ENCODE measurements at regions not wholly inside any gene's neighbourhood (a gene's known extent, or its start where the extent isn't known, plus 50 kb on each side); places are given as distances from the start of the nearest gene placed in this dataset.

DNA sequence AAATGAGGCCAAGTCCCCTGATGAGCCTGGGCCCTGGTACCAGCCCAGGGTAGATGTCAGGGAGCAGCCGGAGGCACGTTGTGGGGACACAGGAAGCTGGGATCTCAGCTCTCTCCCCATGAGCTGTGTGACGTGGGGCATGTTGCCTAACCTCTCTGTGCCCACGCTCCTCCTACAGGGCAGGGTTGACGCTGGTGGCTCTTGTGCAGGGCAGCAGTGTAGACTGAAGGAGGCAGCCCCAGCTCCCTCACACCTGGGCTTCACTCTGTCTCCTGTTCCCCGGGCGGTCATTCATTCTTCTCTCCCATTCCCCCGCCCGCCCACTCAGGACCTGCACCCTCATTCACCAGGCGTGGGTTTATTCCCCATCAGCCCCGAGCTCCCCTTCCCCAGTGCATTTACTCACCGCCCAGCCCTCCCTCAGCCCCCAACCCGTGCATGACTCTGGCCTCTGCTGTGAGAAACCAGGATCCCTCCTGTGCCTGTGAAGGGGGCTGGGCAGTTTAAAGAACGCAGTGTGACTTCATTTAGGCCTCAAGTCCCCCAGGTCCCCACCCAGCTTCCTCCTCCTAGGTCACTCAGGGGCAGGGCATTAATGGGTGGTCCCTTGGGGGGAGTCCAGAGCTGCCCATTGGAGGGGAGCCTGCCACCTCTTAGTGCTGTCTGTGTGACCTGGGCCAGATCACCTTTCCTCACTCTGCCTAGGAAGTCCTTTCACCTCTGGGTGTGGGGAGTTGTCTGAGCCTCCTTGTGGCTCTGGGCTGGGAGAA is 285.7 kb downstream of the PTPRU start:
- H3K27me3 ChIP-seq (ENCODE audit: control insufficient read depth, insufficient read depth, low read length), result 0 out of 2 replicates have a peak, but pooled peaks cover 2% of the 10 kb centered on the region
- no peak for DNase-seq (ENCODE audit: low read depth)
- no peak for TF ChIP-seq CTCF (IDR thresholded peaks at IDR 0.05; ENCODE audit: insufficient read depth, low read depth, low read length)
- ChIA-PET CTCF (no interaction called here), POLR2A (no interaction called here)
- no peak overlapping the region for H3K4me3 ChIP-seq (ENCODE audit: low read depth, low read length)
- H3K36me3 ChIP-seq (ENCODE audit: control insufficient read depth, insufficient read depth, low read length), result no peaks in the 10 kb centered on the region

DNA sequence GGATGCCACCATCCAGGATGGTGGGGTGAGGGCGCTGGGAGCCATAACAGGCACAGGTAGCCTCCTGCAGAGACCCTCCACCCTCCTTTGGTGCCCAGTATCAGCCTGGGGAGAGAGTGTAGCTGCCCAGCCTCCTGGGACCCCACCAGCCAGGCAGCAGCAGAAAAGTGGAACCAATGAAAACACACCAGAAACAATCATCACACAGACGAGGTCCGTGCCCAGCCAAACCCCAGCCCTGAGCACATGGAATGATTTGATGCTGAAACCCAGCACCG is 285.1 kb downstream of the PTPRU start:
- ChIA-PET POLR2A (no interaction called here), CTCF (no interaction called here)
- Histone ChIP-seq H3K27me3 (ENCODE audit: control insufficient read depth, insufficient read depth, low read length) (0 out of 2 replicates have a peak, but pooled peaks cover 2% of the 10 kb centered on the region), H3K4me3 (ENCODE audit: low read depth, low read length) (no peak overlapping the region), H3K36me3 (ENCODE audit: control insufficient read depth, insufficient read depth, low read length) (no peaks in the 10 kb centered on the region)
- no peak for TF ChIP-seq CTCF (IDR thresholded peaks at IDR 0.05; ENCODE audit: insufficient read depth, low read depth, low read length)
- DNase-seq (ENCODE audit: low read depth), result no peak

DNA sequence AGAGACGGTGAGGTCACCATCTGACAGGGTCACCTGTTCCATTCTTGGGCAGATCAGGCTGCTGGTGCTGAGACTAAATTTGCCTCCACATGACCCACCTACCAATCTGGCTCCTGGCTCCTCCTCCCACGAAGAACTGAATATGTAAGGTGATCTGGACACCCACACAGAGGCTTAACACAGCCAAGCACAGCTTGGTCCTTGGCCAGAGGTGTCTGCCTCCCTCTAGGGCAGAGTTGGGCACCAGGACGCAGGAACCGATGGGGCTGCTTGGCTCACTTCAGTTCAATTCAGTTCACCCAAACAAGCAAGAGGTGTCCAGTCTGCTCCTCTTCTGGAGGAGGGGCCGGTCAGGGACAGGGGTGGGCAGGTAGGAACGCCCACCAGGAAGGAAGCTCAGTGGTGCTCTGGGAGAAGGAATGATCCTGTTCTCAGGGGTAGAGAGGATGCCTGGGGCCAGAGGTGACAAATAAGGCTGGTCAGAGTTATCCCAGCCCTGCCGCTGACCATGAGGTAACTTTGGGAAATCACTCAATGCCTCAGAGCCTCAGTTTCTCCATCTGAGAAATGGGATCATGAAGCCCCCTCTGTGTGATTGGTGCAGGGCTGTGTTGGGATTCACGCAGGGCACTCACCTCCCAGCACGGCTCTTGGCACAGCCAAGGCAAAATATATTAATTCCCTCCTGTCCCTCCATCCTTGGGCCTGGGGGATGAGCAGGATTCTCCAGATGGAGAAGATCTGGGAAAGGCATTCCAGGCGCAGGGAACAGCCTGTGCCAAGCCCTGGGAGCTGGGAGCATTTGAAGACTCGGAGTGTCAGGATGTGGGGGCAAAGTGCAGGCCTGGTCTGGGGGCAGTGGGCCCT is 284.5 kb downstream of the PTPRU start:
- no peak overlapping the region for H3K4me3 ChIP-seq (ENCODE audit: low read depth, low read length)
- 0 out of 2 replicates have a peak, but pooled peaks cover 2% of the 10 kb centered on the region for H3K27me3 ChIP-seq (ENCODE audit: control insufficient read depth, insufficient read depth, low read length)
- ChIA-PET CTCF (no interaction called here), POLR2A (no interaction called here)
- no peaks in the 10 kb centered on the region for H3K36me3 ChIP-seq (ENCODE audit: control insufficient read depth, insufficient read depth, low read length)
- DNase-seq (ENCODE audit: low read depth), result no peak
- TF ChIP-seq CTCF (IDR thresholded peaks at IDR 0.05; ENCODE audit: insufficient read depth, low read depth, low read length), result no peak

GRCh38 chr1:29519788-29520110 is 283.4 kb downstream of the PTPRU start:
- Histone ChIP-seq H3K4me3 (ENCODE audit: low read depth, low read length) (no peak overlapping the region), H3K36me3 (ENCODE audit: control insufficient read depth, insufficient read depth, low read length) (no peaks in the 10 kb centered on the region), H3K27me3 (ENCODE audit: control insufficient read depth, insufficient read depth, low read length) (0 out of 2 replicates have a peak, but pooled peaks cover 2% of the 10 kb centered on the region)
- CTCF ChIA-PET, result interaction anchor here (1.4 kb wide), 1 partner anchor 184 kb away, joined by 5 read pairs; no protein-coding TSS in a partner anchor
- POLR2A ChIA-PET, result interaction anchor here (0.6 kb wide), 1 partner anchor 55 kb away, joined by 3 read pairs; no protein-coding TSS in a partner anchor
- no peak for DNase-seq (ENCODE audit: low read depth)
- TF ChIP-seq CTCF (IDR thresholded peaks at IDR 0.05; ENCODE audit: insufficient read depth, low read depth, low read length), result no peak

DNA sequence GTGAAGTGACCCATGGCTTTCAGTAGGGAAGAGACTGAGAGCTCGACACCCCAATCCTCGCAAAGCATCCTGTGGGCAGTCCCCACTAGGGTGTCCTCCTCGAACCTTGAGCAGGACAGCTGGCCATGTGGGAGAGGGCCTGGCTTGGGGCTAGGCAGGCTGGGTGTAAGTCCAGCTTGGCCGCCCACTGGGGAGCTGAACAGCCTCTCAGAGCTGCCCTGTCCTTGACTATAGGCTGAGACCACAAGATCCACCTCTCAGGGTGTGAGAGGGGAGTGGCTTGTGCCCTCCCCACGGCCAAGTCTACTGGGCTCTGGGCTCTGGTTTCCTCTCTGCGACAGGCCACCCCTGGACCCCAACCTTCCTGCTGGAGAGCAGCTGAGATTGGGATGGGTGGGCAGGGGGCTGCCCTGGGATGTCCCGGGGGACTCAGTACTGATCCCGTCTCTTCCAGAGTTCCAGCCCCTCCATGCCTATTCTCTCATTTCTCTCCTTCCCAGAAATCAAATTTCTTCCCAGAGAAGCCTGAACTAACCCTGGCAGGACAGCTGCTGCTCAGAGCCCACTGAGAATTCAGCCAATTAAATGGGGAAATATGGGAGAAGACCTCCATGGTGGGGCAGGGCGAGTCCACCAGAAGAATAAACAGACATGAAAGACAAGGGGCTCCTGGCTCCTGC is 282.9 kb downstream of the PTPRU start:
- no peak for DNase-seq (ENCODE audit: low read depth)
- 0 out of 2 replicates have a peak, but pooled peaks cover 2% of the 10 kb centered on the region for H3K27me3 ChIP-seq (ENCODE audit: control insufficient read depth, insufficient read depth, low read length)
- no peaks in the 10 kb centered on the region for H3K36me3 ChIP-seq (ENCODE audit: control insufficient read depth, insufficient read depth, low read length)
- no peak for TF ChIP-seq CTCF (IDR thresholded peaks at IDR 0.05; ENCODE audit: insufficient read depth, low read depth, low read length)
- POLR2A ChIA-PET, result interaction anchor here (0.6 kb wide), 1 partner anchor 55 kb away, joined by 3 read pairs; no protein-coding TSS in a partner anchor
- no peak overlapping the region for H3K4me3 ChIP-seq (ENCODE audit: low read depth, low read length)
- CTCF ChIA-PET, result interaction anchor here (1.4 kb wide), 1 partner anchor 184 kb away, joined by 5 read pairs; no protein-coding TSS in a partner anchor

Data from BJ (cell line).